ENCODE measurements at regions not wholly inside any gene's neighbourhood (a gene's known extent, or its start where the extent isn't known, plus 50 kb on each side); places are given as distances from the start of the nearest gene placed in this dataset.
"Not testable (repeated sequence)": the region's sequence is repeated elsewhere in the genome, so short reads cannot be mapped to it uniquely, and the experiment has no call there.

DNA sequence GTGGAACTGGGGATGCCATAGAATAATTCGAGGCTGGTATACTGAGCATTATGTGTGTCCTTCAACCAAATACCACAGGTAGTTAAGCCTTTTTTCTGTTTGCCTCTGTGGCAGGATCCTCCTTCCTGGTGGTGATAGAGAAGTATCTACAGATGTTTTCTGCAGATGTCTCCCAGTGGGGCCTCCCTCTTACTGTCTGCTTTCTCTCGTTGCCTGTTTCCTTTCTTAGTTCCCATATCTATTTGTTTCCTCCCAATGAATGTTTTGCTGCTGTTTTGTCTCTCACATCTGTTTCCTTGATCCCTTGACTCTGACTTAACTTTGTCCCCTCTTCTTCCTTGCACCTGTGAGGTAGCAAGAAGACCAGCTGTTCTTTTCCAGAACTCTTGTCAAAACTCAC is 130.9 kb upstream of the NUDT12 start:
- TF ChIP-seq, protein P1, sequence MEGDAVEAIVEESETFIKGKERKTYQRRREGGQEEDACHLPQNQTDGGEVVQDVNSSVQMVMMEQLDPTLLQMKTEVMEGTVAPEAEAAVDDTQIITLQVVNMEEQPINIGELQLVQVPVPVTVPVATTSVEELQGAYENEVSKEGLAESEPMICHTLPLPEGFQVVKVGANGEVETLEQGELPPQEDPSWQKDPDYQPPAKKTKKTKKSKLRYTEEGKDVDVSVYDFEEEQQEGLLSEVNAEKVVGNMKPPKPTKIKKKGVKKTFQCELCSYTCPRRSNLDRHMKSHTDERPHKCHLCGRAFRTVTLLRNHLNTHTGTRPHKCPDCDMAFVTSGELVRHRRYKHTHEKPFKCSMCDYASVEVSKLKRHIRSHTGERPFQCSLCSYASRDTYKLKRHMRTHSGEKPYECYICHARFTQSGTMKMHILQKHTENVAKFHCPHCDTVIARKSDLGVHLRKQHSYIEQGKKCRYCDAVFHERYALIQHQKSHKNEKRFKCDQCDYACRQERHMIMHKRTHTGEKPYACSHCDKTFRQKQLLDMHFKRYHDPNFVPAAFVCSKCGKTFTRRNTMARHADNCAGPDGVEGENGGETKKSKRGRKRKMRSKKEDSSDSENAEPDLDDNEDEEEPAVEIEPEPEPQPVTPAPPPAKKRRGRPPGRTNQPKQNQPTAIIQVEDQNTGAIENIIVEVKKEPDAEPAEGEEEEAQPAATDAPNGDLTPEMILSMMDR (conservative IDR thresholded peaks at IDR 0.05; ENCODE audit: low read length), result no peak
- no peak for TF ChIP-seq EZH2phosphoT487 (IDR thresholded peaks at IDR 0.05; ENCODE audit: borderline replicate concordance, low read depth, low read length)

DNA sequence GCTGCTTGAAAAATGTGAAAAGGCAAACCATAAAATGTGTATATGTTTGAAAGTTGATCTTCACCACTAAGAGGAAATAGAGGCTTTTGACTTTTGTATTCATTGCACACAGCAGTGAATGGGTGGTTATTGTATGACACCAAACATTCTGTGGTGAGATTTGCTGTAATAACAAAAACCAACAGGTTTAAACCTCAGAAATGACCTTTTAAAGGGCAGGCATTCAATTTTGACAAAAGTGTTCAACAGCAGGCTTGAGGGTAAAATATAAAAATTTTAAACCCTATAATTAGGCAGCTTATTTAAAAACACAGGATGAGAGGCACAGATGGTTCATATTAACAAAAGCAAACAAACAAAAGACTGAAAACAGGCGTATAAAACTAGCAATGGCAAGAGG is 128.1 kb upstream of the NUDT12 start:
- H3K4me1 ChIP-seq (ENCODE audit: insufficient read depth, low read length, poor library complexity, severe bottlenecking), result no peaks in the 10 kb centered on the region
- no TSS peak for BruUV-seq (replicated peaks)
- POLR2A ChIA-PET, result no interaction called here

More for the DNA sequence above, 130.9 kb upstream of the NUDT12 start:
- Histone ChIP-seq H3K27ac (ENCODE audit: low read depth, low read length, poor library complexity, severe bottlenecking) (no peak overlapping the region), H3K9me2 (ENCODE audit: insufficient read depth, low read length) (no peaks in the 10 kb centered on the region), H3K4me3 (ENCODE audit: low read depth, low read length, poor library complexity, severe bottlenecking) (no peak overlapping the region), H3K36me3 (ENCODE audit: insufficient read depth, low read length) (no peaks in the 10 kb centered on the region), H3K4me2 (ENCODE audit: low read length) (no peak overlapping the region), H3K79me2 (ENCODE audit: insufficient read depth, low read depth, low read length) (no peaks in the 10 kb centered on the region), H2AFZ (ENCODE audit: low read length) (no peak overlapping the region), H3K9me3 (ENCODE audit: low read length) (no peaks in the 10 kb centered on the region), H4K20me1 (ENCODE audit: insufficient read depth, low read length) (no peaks in the 10 kb centered on the region), H3K4me1 (ENCODE audit: insufficient read depth, low read length, poor library complexity, severe bottlenecking) (no peaks in the 10 kb centered on the region)
- intact Hi-C loops (cut with micrococcal nuclease; ENCODE audit: unreplicated experiment), result no loop called here
- no peak for DNase-seq (ENCODE audit: low spot score)
- CTCF ChIA-PET (ENCODE audit: unreplicated experiment), result no interaction called here
- BruUV-seq (replicated peaks), result no TSS peak
- POLR2A ChIA-PET, result no interaction called here

DNA sequence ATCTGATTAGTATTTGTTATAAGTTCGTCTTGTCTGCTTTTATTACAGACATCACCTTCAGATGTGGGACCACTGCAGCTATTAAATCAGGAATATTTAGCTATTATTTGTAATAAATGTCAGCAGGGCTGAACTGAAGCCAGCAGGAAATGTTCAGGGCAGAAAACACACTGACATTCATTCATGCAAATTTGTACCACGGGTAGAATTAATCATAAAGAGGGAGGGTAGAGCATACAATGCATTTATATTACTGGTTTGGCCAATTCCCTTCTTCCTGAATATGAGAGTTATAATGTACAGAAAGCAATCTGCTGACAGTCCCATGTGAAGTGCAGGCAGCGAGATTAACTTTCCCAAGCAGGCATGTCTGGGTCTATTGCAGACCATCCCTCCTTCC is 117.3 kb upstream of the NUDT12 start:
- ChIA-PET CTCF (ENCODE audit: unreplicated experiment) (no interaction called here), POLR2A (no interaction called here)
- Histone ChIP-seq H3K36me3 (ENCODE audit: insufficient read depth, low read length) (no peaks in the 10 kb centered on the region), H2AFZ (ENCODE audit: low read length) (no peak overlapping the region), H3K27ac (ENCODE audit: low read depth, low read length, poor library complexity, severe bottlenecking) (no peak overlapping the region), H3K9me3 (ENCODE audit: low read length) (no peaks in the 10 kb centered on the region), H3K9me2 (ENCODE audit: insufficient read depth, low read length) (no peaks in the 10 kb centered on the region), H3K4me1 (ENCODE audit: insufficient read depth, low read length, poor library complexity, severe bottlenecking) (no peaks in the 10 kb centered on the region), H3K4me2 (ENCODE audit: low read length) (no peak overlapping the region), H3K79me2 (ENCODE audit: insufficient read depth, low read depth, low read length) (no peaks in the 10 kb centered on the region), H4K20me1 (ENCODE audit: insufficient read depth, low read length) (no peaks in the 10 kb centered on the region), H3K4me3 (ENCODE audit: low read depth, low read length, poor library complexity, severe bottlenecking) (no peak overlapping the region)
- intact Hi-C loops (cut with micrococcal nuclease; ENCODE audit: unreplicated experiment), result no loop called here
- no TSS peak for BruUV-seq (replicated peaks)
- no peak for DNase-seq (ENCODE audit: low spot score)
- TF ChIP-seq EZH2phosphoT487 (IDR thresholded peaks at IDR 0.05; ENCODE audit: borderline replicate concordance, low read depth, low read length), result no peak
- TF ChIP-seq, protein P1 (conservative IDR thresholded peaks at IDR 0.05; ENCODE audit: low read length), result no peak

More for the DNA sequence above, 128.1 kb upstream of the NUDT12 start:
- no peaks in the 10 kb centered on the region for H3K9me3 ChIP-seq (ENCODE audit: low read length)
- H3K4me2 ChIP-seq (ENCODE audit: low read length), result no peak overlapping the region
- no peaks in the 10 kb centered on the region for H4K20me1 ChIP-seq (ENCODE audit: insufficient read depth, low read length)
- H3K27ac ChIP-seq (ENCODE audit: low read depth, low read length, poor library complexity, severe bottlenecking), result no peak overlapping the region
- intact Hi-C loops (cut with micrococcal nuclease; ENCODE audit: unreplicated experiment), result no loop called here
- DNase-seq (ENCODE audit: low spot score), result no peak
- no peaks in the 10 kb centered on the region for H3K9me2 ChIP-seq (ENCODE audit: insufficient read depth, low read length)
- H3K79me2 ChIP-seq (ENCODE audit: insufficient read depth, low read depth, low read length), result no peaks in the 10 kb centered on the region
- H3K36me3 ChIP-seq (ENCODE audit: insufficient read depth, low read length), result no peaks in the 10 kb centered on the region
- H2AFZ ChIP-seq (ENCODE audit: low read length), result no peak overlapping the region
- CTCF ChIA-PET (ENCODE audit: unreplicated experiment), result no interaction called here
- no peak for TF ChIP-seq EZH2phosphoT487 (IDR thresholded peaks at IDR 0.05; ENCODE audit: borderline replicate concordance, low read depth, low read length)
- TF ChIP-seq, protein P1 (conservative IDR thresholded peaks at IDR 0.05; ENCODE audit: low read length), result no peak
- no peak overlapping the region for H3K4me3 ChIP-seq (ENCODE audit: low read depth, low read length, poor library complexity, severe bottlenecking)

DNA sequence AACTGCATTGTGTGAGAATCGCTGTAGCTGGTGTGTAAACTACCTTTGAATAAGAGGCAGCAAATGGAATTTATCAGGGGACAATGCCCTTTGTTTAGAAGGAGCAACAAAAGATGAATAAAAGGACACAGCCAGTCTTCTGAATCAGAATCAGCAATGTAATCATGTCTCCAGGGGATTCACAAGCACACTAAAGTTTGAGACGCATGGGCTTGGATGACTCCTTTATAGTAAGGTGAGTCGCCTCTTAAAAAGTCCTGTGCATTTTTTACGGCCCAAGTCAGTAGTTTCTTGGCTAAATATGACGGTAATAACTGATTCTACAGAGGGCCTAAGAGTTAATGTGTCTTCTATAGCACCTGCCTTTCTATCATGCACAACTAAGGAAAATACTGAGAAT is 113.6 kb upstream of the NUDT12 start:
- H3K4me3 ChIP-seq (ENCODE audit: low read depth, low read length, poor library complexity, severe bottlenecking); H4K20me1 ChIP-seq (ENCODE audit: insufficient read depth, low read length); H2AFZ ChIP-seq (ENCODE audit: low read length); H3K9me2 ChIP-seq (ENCODE audit: insufficient read depth, low read length); H3K4me2 ChIP-seq (ENCODE audit: low read length); H3K4me1 ChIP-seq (ENCODE audit: insufficient read depth, low read length, poor library complexity, severe bottlenecking); intact Hi-C loops (cut with micrococcal nuclease; ENCODE audit: unreplicated experiment); BruUV-seq (replicated peaks); H3K36me3 ChIP-seq (ENCODE audit: insufficient read depth, low read length); CTCF ChIA-PET (ENCODE audit: unreplicated experiment); H3K79me2 ChIP-seq (ENCODE audit: insufficient read depth, low read depth, low read length); POLR2A ChIA-PET; DNase-seq (ENCODE audit: low spot score); H3K9me3 ChIP-seq (ENCODE audit: low read length); H3K27ac ChIP-seq (ENCODE audit: low read depth, low read length, poor library complexity, severe bottlenecking): not testable (repeated sequence)
